HL-60 (cell line): ENCODE measurements at regions not wholly inside any gene's neighbourhood (a gene's known extent, or its start where the extent isn't known, plus 50 kb on each side); places are given as distances from the start of the nearest gene placed in this dataset.

Source experiments
- DNase-seq, 2 experiments: peaks; one replicate each; pipeline ENCODE4 v3.0.0-alpha.2; 2010 to 2020; ENCODE audit warnings: low read depth in 1 of 2, low spot score in 1 of 2
- H3K27ac ChIP-seq: fragments of 250-450 bp; sonication (Bioruptor Pico); replicated peaks from 2 replicates; pipeline ENCODE4 v1.5.1; 2020; ENCODE audit warnings: mild to moderate bottlenecking, moderate library complexity
- H3K27me3 ChIP-seq: fragments of 250-450 bp; sonication (Bioruptor Pico); 2 replicates; pipeline ENCODE4 v1.5.1; 2021; ENCODE audit warnings: mild to moderate bottlenecking, moderate library complexity; ENCODE audit not compliant: insufficient read depth, poor library complexity, severe bottlenecking
- H3K4me3 ChIP-seq: replicated peaks from 2 replicates; pipeline ENCODE4 v1.5.1; 2011; ENCODE audit warnings: mild to moderate bottlenecking, control low read depth, low read length; ENCODE audit not compliant: insufficient read depth
- GABPA ChIP-seq: IDR thresholded peaks from 2 replicates; pipeline ENCODE4 v1.6.1; 2012; ENCODE audit warnings: low read depth
- POLR2AphosphoS5 ChIP-seq: IDR thresholded peaks from 2 replicates; pipeline ENCODE4 v1.6.1; 2012; ENCODE audit warnings: low read depth
- SPI1 ChIP-seq: IDR thresholded peaks from 2 replicates; pipeline ENCODE4 v1.6.1; 2012; ENCODE audit warnings: low read depth, mild to moderate bottlenecking, borderline replicate concordance
- TF ChIP-seq, protein P1 (sequence below): IDR thresholded peaks from 2 replicates; pipeline ENCODE4 v1.6.1; 2012; ENCODE audit warnings: low read depth; ENCODE audit not compliant: insufficient replicate concordance
- TF ChIP-seq, protein P2 (sequence below): IDR thresholded peaks from one replicate; pipeline ENCODE4 v1.5.1; 2011; ENCODE audit warnings: low read length, control low read depth, inconsistent platforms; ENCODE audit not compliant: insufficient read depth

DNA sequence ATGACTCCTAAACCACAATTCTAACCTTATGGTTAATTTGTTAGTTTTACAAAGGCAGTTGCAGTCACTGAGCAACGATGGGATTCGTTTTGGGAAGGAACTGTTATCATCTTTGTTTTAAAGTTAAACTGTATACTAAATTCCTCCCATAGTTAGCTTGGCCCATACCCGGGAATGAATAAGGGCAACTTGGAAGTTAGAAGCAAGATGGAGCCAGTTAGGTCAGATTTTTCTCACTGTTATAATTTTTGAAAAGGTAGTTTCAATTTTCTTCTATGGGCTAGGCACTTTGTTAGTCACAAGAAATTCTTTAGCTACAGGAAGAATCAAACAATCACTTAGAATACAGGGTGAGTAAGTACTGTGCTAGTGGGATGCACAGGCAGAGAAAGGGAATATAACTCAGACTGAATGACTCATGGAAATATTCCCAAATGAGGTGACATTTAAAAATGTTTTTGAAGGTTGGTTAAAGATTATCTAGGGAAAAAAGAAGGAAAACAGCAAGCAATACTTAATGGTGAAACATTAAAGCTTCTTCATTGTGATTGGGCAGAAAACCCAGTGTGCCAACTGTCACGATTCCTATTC, 153.6 kb downstream of the MAGEB17 start:
- Histone ChIP-seq H3K27me3 (no peaks in the 10 kb centered on the region), H3K27ac (no peak overlapping the region), H3K4me3 (no peak overlapping the region)
- TF ChIP-seq, protein P1, sequence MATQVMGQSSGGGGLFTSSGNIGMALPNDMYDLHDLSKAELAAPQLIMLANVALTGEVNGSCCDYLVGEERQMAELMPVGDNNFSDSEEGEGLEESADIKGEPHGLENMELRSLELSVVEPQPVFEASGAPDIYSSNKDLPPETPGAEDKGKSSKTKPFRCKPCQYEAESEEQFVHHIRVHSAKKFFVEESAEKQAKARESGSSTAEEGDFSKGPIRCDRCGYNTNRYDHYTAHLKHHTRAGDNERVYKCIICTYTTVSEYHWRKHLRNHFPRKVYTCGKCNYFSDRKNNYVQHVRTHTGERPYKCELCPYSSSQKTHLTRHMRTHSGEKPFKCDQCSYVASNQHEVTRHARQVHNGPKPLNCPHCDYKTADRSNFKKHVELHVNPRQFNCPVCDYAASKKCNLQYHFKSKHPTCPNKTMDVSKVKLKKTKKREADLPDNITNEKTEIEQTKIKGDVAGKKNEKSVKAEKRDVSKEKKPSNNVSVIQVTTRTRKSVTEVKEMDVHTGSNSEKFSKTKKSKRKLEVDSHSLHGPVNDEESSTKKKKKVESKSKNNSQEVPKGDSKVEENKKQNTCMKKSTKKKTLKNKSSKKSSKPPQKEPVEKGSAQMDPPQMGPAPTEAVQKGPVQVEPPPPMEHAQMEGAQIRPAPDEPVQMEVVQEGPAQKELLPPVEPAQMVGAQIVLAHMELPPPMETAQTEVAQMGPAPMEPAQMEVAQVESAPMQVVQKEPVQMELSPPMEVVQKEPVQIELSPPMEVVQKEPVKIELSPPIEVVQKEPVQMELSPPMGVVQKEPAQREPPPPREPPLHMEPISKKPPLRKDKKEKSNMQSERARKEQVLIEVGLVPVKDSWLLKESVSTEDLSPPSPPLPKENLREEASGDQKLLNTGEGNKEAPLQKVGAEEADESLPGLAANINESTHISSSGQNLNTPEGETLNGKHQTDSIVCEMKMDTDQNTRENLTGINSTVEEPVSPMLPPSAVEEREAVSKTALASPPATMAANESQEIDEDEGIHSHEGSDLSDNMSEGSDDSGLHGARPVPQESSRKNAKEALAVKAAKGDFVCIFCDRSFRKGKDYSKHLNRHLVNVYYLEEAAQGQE = no peak
- no peak for TF ChIP-seq SPI1
- TF ChIP-seq, protein P2, sequence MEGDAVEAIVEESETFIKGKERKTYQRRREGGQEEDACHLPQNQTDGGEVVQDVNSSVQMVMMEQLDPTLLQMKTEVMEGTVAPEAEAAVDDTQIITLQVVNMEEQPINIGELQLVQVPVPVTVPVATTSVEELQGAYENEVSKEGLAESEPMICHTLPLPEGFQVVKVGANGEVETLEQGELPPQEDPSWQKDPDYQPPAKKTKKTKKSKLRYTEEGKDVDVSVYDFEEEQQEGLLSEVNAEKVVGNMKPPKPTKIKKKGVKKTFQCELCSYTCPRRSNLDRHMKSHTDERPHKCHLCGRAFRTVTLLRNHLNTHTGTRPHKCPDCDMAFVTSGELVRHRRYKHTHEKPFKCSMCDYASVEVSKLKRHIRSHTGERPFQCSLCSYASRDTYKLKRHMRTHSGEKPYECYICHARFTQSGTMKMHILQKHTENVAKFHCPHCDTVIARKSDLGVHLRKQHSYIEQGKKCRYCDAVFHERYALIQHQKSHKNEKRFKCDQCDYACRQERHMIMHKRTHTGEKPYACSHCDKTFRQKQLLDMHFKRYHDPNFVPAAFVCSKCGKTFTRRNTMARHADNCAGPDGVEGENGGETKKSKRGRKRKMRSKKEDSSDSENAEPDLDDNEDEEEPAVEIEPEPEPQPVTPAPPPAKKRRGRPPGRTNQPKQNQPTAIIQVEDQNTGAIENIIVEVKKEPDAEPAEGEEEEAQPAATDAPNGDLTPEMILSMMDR = no peak
- no peak for TF ChIP-seq GABPA
- no peak for TF ChIP-seq POLR2AphosphoS5
- DNase-seq = no peak

DNA sequence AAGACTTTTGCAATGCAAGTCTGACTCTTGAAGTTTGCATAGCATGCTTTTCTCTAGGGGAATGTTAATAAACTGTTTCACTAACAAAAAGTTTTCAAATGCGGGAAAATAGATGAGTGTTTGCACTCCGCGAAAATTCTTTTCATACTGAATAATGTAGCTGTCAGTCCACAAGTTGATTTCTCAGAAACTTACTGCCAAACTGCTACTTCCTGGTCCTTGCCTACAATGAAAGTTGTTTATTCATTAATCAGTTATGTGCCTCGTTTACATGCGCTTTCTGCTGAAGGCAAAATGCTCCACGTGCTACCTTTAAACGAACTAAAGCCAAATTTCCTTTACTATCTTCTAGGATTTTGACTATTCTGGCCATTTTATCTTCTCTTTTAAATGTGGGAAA, 166.2 kb downstream of the MAGEB17 start:
- no peak overlapping the region for H3K4me3 ChIP-seq
- DNase-seq = no peak
- TF ChIP-seq, protein P1 = no peak
- TF ChIP-seq GABPA = no peak
- no peaks in the 10 kb centered on the region for H3K27me3 ChIP-seq
- H3K27ac ChIP-seq = no peak overlapping the region

DNA sequence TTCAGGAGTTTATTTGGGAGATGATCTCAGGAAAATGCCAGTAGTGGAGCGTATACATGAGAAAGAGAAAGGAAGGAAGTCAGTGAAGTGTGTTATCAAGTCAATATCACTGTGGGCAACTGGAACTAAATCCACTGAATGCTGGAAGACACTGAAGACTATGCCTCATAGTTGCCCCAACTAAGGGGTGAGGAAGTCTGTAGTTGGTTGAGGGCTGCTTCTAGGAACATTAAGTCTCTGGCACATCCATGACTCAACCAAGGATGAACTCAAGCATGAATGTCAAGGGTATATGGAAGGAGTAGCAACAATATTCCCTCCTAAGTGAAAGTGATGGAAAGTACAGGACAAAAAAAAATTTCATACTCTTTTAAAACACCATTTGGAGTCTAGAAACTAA, 167.9 kb downstream of the MAGEB17 start:
- Histone ChIP-seq H3K27ac (no peak overlapping the region), H3K4me3 (no peak overlapping the region), H3K27me3 (no peaks in the 10 kb centered on the region)
- no peak for DNase-seq
- TF ChIP-seq SPI1 = no peak
- TF ChIP-seq, protein P2 = no peak

GRCh38 chrX:16347968-16348670, 180.8 kb downstream of the MAGEB17 start:
- DNase-seq = no peak
- Histone ChIP-seq H3K27ac (no peak overlapping the region), H3K27me3 (no peaks in the 10 kb centered on the region), H3K4me3 (no peak overlapping the region)
- TF ChIP-seq POLR2AphosphoS5 (no peak), SPI1 (no peak), GABPA (no peak)
- TF ChIP-seq, protein P1 = no peak
- TF ChIP-seq, protein P2 = no peak
